ENCODE measurements at regions not wholly inside any gene's neighbourhood (a gene's known extent, or its start where the extent isn't known, plus 50 kb on each side); places are given as distances from the start of the nearest gene placed in this dataset.

- intact Hi-C loops (cut with DNase I): no loop called here
- 67 to 79% methylated on average over 4 of the region's 4 CpGs for WGBS, 2 donors
Measured at GRCh38 chr7:131130324-131130723, 197.4 kb upstream of the MKLN1 start.

DNA sequence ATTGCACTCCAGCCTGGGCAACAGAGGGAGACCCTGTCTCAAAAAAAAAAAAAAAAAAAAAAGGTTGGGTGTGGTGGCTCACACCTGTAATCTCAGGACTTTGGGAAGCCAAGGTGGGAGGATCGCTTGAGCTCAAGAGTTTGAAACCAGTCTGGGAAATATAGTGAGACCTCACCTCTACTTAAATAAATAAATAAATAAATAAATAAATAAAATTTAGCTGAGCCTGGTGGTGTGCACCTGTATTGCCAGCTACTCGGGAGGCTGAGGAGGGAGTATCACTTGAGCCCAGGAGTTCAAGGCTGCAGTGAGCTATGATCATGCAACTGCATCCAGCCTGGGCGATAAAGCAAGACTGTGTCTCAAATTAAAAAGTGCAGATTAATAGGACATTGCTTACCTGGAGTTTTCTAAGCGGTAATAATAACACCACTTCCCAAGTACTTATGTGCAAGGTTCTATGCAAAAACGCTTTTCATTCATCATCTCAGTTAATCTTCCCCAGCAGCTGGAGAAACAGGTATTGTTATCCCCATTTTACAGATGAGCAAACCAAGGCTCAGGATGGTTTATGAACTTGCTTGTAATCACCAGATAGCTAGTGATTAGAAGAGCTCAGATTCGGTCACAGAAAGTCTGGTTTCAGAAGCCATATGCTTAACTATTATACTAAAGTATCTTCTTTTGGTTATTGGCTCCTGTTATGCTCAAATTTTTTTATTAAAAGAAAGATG, 196.5 kb upstream of the MKLN1 start:
- TF ChIP-seq CTCF (IDR thresholded peaks at IDR 0.05): no peak
- TF ChIP-seq POLR2A (IDR thresholded peaks at IDR 0.05): no peak
- no peak for TF ChIP-seq POLR2AphosphoS5 (IDR thresholded peaks at IDR 0.05)
- no peak for TF ChIP-seq EP300 (IDR thresholded peaks at IDR 0.05)

More at GRCh38 chr7:131130324-131130723, 197.4 kb upstream of the MKLN1 start:
- TF ChIP-seq POLR2A (IDR thresholded peaks at IDR 0.05): no peak
- no peak for TF ChIP-seq CTCF (IDR thresholded peaks at IDR 0.05)
- TF ChIP-seq POLR2AphosphoS5 (IDR thresholded peaks at IDR 0.05): no peak
- TF ChIP-seq EP300 (IDR thresholded peaks at IDR 0.05): no peak
- Histone ChIP-seq H3K4me1 (no peaks in the 10 kb centered on the region), H3K27ac (no peak overlapping the region), H3K27me3 (no peaks in the 10 kb centered on the region), H3K9me3 (no peaks in the 10 kb centered on the region), H3K36me3 (no peaks in the 10 kb centered on the region), H3K4me3 (no peak overlapping the region)
- DNase-seq: no peak

GRCh38 chr7:131131746-131132431, 195.8 kb upstream of the MKLN1 start:
- intact Hi-C loops (cut with DNase I): no loop called here
- Histone ChIP-seq H3K4me1 (no peaks in the 10 kb centered on the region), H3K4me3 (no peak overlapping the region), H3K9me3 (no peaks in the 10 kb centered on the region), H3K36me3 (no peaks in the 10 kb centered on the region), H3K27ac (no peak overlapping the region), H3K27me3 (no peaks in the 10 kb centered on the region)
- no peak for TF ChIP-seq CTCF (IDR thresholded peaks at IDR 0.05)
- TF ChIP-seq EP300 (IDR thresholded peaks at IDR 0.05): no peak
- no peak for TF ChIP-seq POLR2AphosphoS5 (IDR thresholded peaks at IDR 0.05)
- no peak for TF ChIP-seq POLR2A (IDR thresholded peaks at IDR 0.05)
- DNase-seq: no peak
- 85 to 88% methylated on average over 3 of the region's 3 CpGs for WGBS, 2 donors

More for the DNA sequence above, 196.5 kb upstream of the MKLN1 start:
- WGBS, 2 donors: 95% methylated on average over 6 of the region's 6 CpGs
- H3K9me3 ChIP-seq: no peaks in the 10 kb centered on the region
- intact Hi-C loops (cut with DNase I): no loop called here
- H3K4me1 ChIP-seq: no peaks in the 10 kb centered on the region
- H3K4me3 ChIP-seq: no peak overlapping the region
- H3K36me3 ChIP-seq: no peaks in the 10 kb centered on the region
- DNase-seq: no peak
- H3K27ac ChIP-seq: no peak overlapping the region
- H3K27me3 ChIP-seq: no peaks in the 10 kb centered on the region

- Histone ChIP-seq H3K4me3 (no peak overlapping the region), H3K27me3 (no peaks in the 10 kb centered on the region), H3K9me3 (no peaks in the 10 kb centered on the region), H3K4me1 (no peaks in the 10 kb centered on the region), H3K27ac (no peak overlapping the region), H3K36me3 (no peaks in the 10 kb centered on the region)
- DNase-seq: no peak
- TF ChIP-seq POLR2AphosphoS5 (IDR thresholded peaks at IDR 0.05) (no peak), POLR2A (IDR thresholded peaks at IDR 0.05) (no peak), EP300 (IDR thresholded peaks at IDR 0.05) (no peak), CTCF (IDR thresholded peaks at IDR 0.05) (no peak)
- intact Hi-C loops (cut with DNase I): no loop called here
Measured at GRCh38 chr7:131139462-131139861, 188.2 kb upstream of the MKLN1 start.

All from sigmoid colon (tissue), 6 donors.